ENCODE measurements at regions not wholly inside any gene's neighbourhood (a gene's known extent, or its start where the extent isn't known, plus 50 kb on each side); places are given as distances from the start of the nearest gene placed in this dataset.

- no peak for DNase-seq
- Histone ChIP-seq H3K27me3 (ENCODE audit: control insufficient read depth in 1 of 2, insufficient read depth in 2 of 2, low read length in 1 of 2) (no peaks in the 10 kb centered on the region), H3K9me3 (ENCODE audit: control insufficient read depth, low read length) (no peaks in the 10 kb centered on the region), H3K4me1 (ENCODE audit: control insufficient read depth in 1 of 2, insufficient read depth in 2 of 2, low read length in 2 of 2) (no peaks in the 10 kb centered on the region), H3K27ac (ENCODE audit: low read depth in 1 of 2, low read length in 2 of 2) (no peak overlapping the region), H3K36me3 (ENCODE audit: control insufficient read depth in 1 of 2, insufficient read depth in 2 of 2, low read length in 1 of 2) (no peaks in the 10 kb centered on the region), H3K4me3 (ENCODE audit: low read length in 2 of 2) (no peak overlapping the region)
- no peak for ATAC-seq (ENCODE audit: low FRiP score)
- intact Hi-C loops (cut with DNase I) = no loop called here
- 71 to 85% methylated on average over 2 of the region's 2 CpGs for WGBS, 2 donors
Measured at GRCh38 chr14:62027958-62028357, 265.7 kb downstream of the SNAPC1 start.

- Histone ChIP-seq H3K36me3 (ENCODE audit: control insufficient read depth in 1 of 2, insufficient read depth in 2 of 2, low read length in 1 of 2) (no peaks in the 10 kb centered on the region), H3K27me3 (ENCODE audit: control insufficient read depth in 1 of 2, insufficient read depth in 2 of 2, low read length in 1 of 2) (no peaks in the 10 kb centered on the region), H3K27ac (ENCODE audit: low read depth in 1 of 2, low read length in 2 of 2) (no peak overlapping the region), H3K4me1 (ENCODE audit: control insufficient read depth in 1 of 2, insufficient read depth in 2 of 2, low read length in 2 of 2) (no peaks in the 10 kb centered on the region), H3K9me3 (ENCODE audit: control insufficient read depth, low read length) (no peaks in the 10 kb centered on the region), H3K4me3 (ENCODE audit: low read length in 2 of 2) (no peak overlapping the region)
- no peak for ATAC-seq (ENCODE audit: low FRiP score)
- WGBS, 2 donors = 88 to 89% methylated on average over 2 of the region's 2 CpGs
- DNase-seq = no peak
- intact Hi-C loops (cut with DNase I) = no loop called here
Measured at GRCh38 chr14:62029569-62029924, 267.3 kb downstream of the SNAPC1 start.

GRCh38 chr14:62030387-62030786, 268.2 kb downstream of the SNAPC1 start:
- ATAC-seq (ENCODE audit: low FRiP score) (no peak), DNase-seq (no peak)
- Histone ChIP-seq H3K36me3 (ENCODE audit: control insufficient read depth in 1 of 2, insufficient read depth in 2 of 2, low read length in 1 of 2) (no peaks in the 10 kb centered on the region), H3K27me3 (ENCODE audit: control insufficient read depth in 1 of 2, insufficient read depth in 2 of 2, low read length in 1 of 2) (no peaks in the 10 kb centered on the region), H3K27ac (ENCODE audit: low read depth in 1 of 2, low read length in 2 of 2) (no peak overlapping the region), H3K9me3 (ENCODE audit: control insufficient read depth, low read length) (no peaks in the 10 kb centered on the region), H3K4me1 (ENCODE audit: control insufficient read depth in 1 of 2, insufficient read depth in 2 of 2, low read length in 2 of 2) (no peaks in the 10 kb centered on the region), H3K4me3 (ENCODE audit: low read length in 2 of 2) (no peak overlapping the region)
- 90 to 95% methylated on average over 3 of the region's 3 CpGs for WGBS, 2 donors
- intact Hi-C loops (cut with DNase I) = no loop called here

DNA sequence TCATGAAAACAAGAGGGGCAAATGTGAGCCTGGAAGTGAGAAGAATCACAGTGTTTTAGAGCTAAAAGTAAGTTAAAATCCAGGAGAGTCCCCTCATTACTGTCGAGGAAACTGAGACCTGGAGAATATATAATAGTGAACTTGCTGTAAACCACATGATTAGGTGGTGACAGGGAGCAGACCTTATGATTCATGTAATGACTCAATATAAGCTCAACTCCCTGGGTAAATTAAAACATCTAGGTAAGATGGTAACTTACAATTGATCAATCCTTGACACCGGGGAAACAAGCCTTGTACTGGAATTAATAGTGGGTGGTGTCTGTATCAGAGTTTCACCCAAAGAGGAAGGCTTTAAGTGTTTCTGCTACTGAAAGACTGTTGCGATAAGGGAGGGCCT, 269.3 kb downstream of the SNAPC1 start:
- H3K9me3 ChIP-seq (ENCODE audit: control insufficient read depth, low read length) = no peaks in the 10 kb centered on the region
- H3K36me3 ChIP-seq (ENCODE audit: control insufficient read depth in 1 of 2, insufficient read depth in 2 of 2, low read length in 1 of 2) = no peaks in the 10 kb centered on the region
- H3K27me3 ChIP-seq (ENCODE audit: control insufficient read depth in 1 of 2, insufficient read depth in 2 of 2, low read length in 1 of 2) = no peaks in the 10 kb centered on the region
- intact Hi-C loops (cut with DNase I) = no loop called here
- ATAC-seq (ENCODE audit: low FRiP score) = no peak
- H3K4me1 ChIP-seq (ENCODE audit: control insufficient read depth in 1 of 2, insufficient read depth in 2 of 2, low read length in 2 of 2) = no peaks in the 10 kb centered on the region
- H3K27ac ChIP-seq (ENCODE audit: low read depth in 1 of 2, low read length in 2 of 2) = no peak overlapping the region
- DNase-seq = no peak
- 85 to 89% methylated on average over 3 of the region's 3 CpGs for WGBS, 2 donors
- H3K4me3 ChIP-seq (ENCODE audit: low read length in 2 of 2) = no peak overlapping the region

DNA sequence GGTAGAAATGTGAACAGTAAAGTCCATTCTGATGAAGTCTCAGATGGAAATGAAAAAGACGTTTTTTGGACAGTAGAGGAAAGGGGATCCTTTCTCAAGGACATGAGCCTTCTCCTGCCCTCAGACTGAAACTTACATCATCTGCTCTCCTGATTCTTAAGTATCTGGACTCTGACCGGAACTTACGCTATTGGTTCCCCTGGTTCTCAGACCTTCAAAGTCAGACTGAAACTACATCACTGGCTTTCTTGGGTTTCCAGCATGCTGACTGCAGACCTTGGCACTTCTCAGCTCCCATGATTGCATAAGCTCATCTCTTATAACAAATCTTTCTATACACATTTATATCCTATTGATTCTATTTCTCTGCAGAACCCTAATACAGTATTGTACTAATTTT, 291.0 kb downstream of the SNAPC1 start:
- no peak for ATAC-seq (ENCODE audit: low FRiP score)

GRCh38 chr14:62056789-62057188, 294.6 kb downstream of the SNAPC1 start:
- intact Hi-C loops (cut with DNase I) = no loop called here
- 94 to 97% methylated on average over 27 of the region's 27 CpGs for WGBS, 2 donors
- no peaks in the 10 kb centered on the region for H3K4me1 ChIP-seq (ENCODE audit: control insufficient read depth in 1 of 2, insufficient read depth in 2 of 2, low read length in 2 of 2)
- no peaks in the 10 kb centered on the region for H3K27me3 ChIP-seq (ENCODE audit: control insufficient read depth in 1 of 2, insufficient read depth in 2 of 2, low read length in 1 of 2)
- no peak overlapping the region for H3K4me3 ChIP-seq (ENCODE audit: low read length in 2 of 2)
- DNase-seq = no peak
- no peak overlapping the region for H3K27ac ChIP-seq (ENCODE audit: low read depth in 1 of 2, low read length in 2 of 2)
- ATAC-seq (ENCODE audit: low FRiP score) = no peak
- H3K9me3 ChIP-seq (ENCODE audit: control insufficient read depth, low read length) = no peaks in the 10 kb centered on the region
- no peaks in the 10 kb centered on the region for H3K36me3 ChIP-seq (ENCODE audit: control insufficient read depth in 1 of 2, insufficient read depth in 2 of 2, low read length in 1 of 2)

More for the DNA sequence above, 291.0 kb downstream of the SNAPC1 start:
- intact Hi-C loops (cut with DNase I) = no loop called here
- 79 to 80% methylated on average over 3 of the region's 3 CpGs for WGBS, 2 donors
- H3K4me1 ChIP-seq (ENCODE audit: control insufficient read depth in 1 of 2, insufficient read depth in 2 of 2, low read length in 2 of 2) = no peaks in the 10 kb centered on the region
- H3K4me3 ChIP-seq (ENCODE audit: low read length in 2 of 2) = no peak overlapping the region
- no peaks in the 10 kb centered on the region for H3K36me3 ChIP-seq (ENCODE audit: control insufficient read depth in 1 of 2, insufficient read depth in 2 of 2, low read length in 1 of 2)
- H3K9me3 ChIP-seq (ENCODE audit: control insufficient read depth, low read length) = no peaks in the 10 kb centered on the region
- H3K27me3 ChIP-seq (ENCODE audit: control insufficient read depth in 1 of 2, insufficient read depth in 2 of 2, low read length in 1 of 2) = no peaks in the 10 kb centered on the region
- no peak for DNase-seq
- no peak overlapping the region for H3K27ac ChIP-seq (ENCODE audit: low read depth in 1 of 2, low read length in 2 of 2)

GRCh38 chr14:62062645-62063044, 300.4 kb downstream of the SNAPC1 start:
- no peak for DNase-seq
- Histone ChIP-seq H3K27me3 (ENCODE audit: control insufficient read depth in 1 of 2, insufficient read depth in 2 of 2, low read length in 1 of 2) (peaks cover 0 to 2% of the 10 kb centered on the region in 2 donors), H3K4me3 (ENCODE audit: low read length in 2 of 2) (no peak overlapping the region), H3K27ac (ENCODE audit: low read depth in 1 of 2, low read length in 2 of 2) (no peak overlapping the region), H3K4me1 (ENCODE audit: control insufficient read depth in 1 of 2, insufficient read depth in 2 of 2, low read length in 2 of 2) (peaks cover 0 to 2% of the 10 kb centered on the region in 2 donors), H3K9me3 (ENCODE audit: control insufficient read depth, low read length) (no peaks in the 10 kb centered on the region), H3K36me3 (ENCODE audit: control insufficient read depth in 1 of 2, insufficient read depth in 2 of 2, low read length in 1 of 2) (no peaks in the 10 kb centered on the region)
- intact Hi-C loops (cut with DNase I) = no loop called here
- no peak for ATAC-seq (ENCODE audit: low FRiP score)
- WGBS, 2 donors = 79 to 84% methylated on average over 5 of the region's 5 CpGs

GRCh38 chr14:62064751-62065323, 302.6 kb downstream of the SNAPC1 start:
- Histone ChIP-seq H3K4me3 (ENCODE audit: low read length in 2 of 2) (no peak overlapping the region), H3K36me3 (ENCODE audit: control insufficient read depth in 1 of 2, insufficient read depth in 2 of 2, low read length in 1 of 2) (no peaks in the 10 kb centered on the region), H3K9me3 (ENCODE audit: control insufficient read depth, low read length) (no peaks in the 10 kb centered on the region), H3K4me1 (ENCODE audit: control insufficient read depth in 1 of 2, insufficient read depth in 2 of 2, low read length in 2 of 2) (peaks cover 0 to 2% of the 10 kb centered on the region in 2 donors), H3K27me3 (ENCODE audit: control insufficient read depth in 1 of 2, insufficient read depth in 2 of 2, low read length in 1 of 2) (peaks cover 0 to 2% of the 10 kb centered on the region in 2 donors), H3K27ac (ENCODE audit: low read depth in 1 of 2, low read length in 2 of 2) (no peak overlapping the region)
- ATAC-seq (ENCODE audit: low FRiP score) (no peak), DNase-seq (no peak)
- intact Hi-C loops (cut with DNase I) = no loop called here
- WGBS, 2 donors = 21 to 36% methylated on average over 3 of the region's 3 CpGs

- peaks cover 0 to 2% of the 10 kb centered on the region in 2 donors for H3K27me3 ChIP-seq (ENCODE audit: control insufficient read depth in 1 of 2, insufficient read depth in 2 of 2, low read length in 1 of 2)
- H3K4me3 ChIP-seq (ENCODE audit: low read length in 2 of 2) = no peak overlapping the region
- intact Hi-C loops (cut with DNase I) = no loop called here
- DNase-seq (no peak), ATAC-seq (ENCODE audit: low FRiP score) (no peak)
- no peak overlapping the region for H3K27ac ChIP-seq (ENCODE audit: low read depth in 1 of 2, low read length in 2 of 2)
- no peaks in the 10 kb centered on the region for H3K9me3 ChIP-seq (ENCODE audit: control insufficient read depth, low read length)
- H3K4me1 ChIP-seq (ENCODE audit: control insufficient read depth in 1 of 2, insufficient read depth in 2 of 2, low read length in 2 of 2) = peaks cover 0 to 2% of the 10 kb centered on the region in 2 donors
- WGBS, 2 donors = 12 to 14% methylated on average over 2 of the region's 2 CpGs
- H3K36me3 ChIP-seq (ENCODE audit: control insufficient read depth in 1 of 2, insufficient read depth in 2 of 2, low read length in 1 of 2) = no peaks in the 10 kb centered on the region
Measured at GRCh38 chr14:62066304-62066703, 304.1 kb downstream of the SNAPC1 start.

All from aorta (tissue), 5 donors.